ENCODE measurements at regions not wholly inside any gene's neighbourhood (a gene's known extent, or its start where the extent isn't known, plus 50 kb on each side); places are given as distances from the start of the nearest gene placed in this dataset.

DNA sequence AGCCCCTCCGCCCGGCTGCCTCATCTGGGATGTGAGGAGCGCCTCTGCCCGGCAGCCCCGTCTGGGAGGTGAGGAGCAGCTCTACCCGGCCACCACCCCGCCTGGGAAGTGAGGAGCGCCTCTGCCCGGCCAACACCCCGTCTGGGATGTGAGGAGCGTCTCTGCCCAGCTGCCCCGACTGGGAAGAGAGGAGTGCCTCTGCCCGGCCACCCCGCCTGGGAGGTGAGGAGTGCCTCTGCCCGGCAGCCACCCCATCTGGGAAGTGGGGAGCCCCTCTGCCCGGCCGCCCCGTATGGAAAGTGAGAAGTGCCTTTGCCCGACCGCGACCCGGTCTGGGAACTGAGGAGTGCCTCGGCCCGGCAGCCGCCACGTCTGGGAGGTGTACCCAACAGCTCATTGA lies 74.3 kb upstream of the TNIP3 start:
- Histone ChIP-seq H3K27me3 (ENCODE audit: control insufficient read depth in 1 of 2, insufficient read depth in 2 of 2, low read length in 2 of 2) (no peaks in the 10 kb centered on the region; a peak in 1 of 5 replicates), H3K36me3 (replicated peaks in 1 of 2; ENCODE audit: control insufficient read depth in 1 of 2, insufficient read depth in 2 of 2, low read length in 2 of 2) (no peaks in the 10 kb centered on the region), H3K27ac (ENCODE audit: extremely low read length, insufficient read depth, low read length) (no peak overlapping the region), H3K4me2 (ENCODE audit: low read depth, low read length) (no peak overlapping the region), H3K9ac (ENCODE audit: insufficient read depth, low read depth, low read length) (no peak overlapping the region), H2AFZ (ENCODE audit: low read length) (no peak overlapping the region), H3K79me2 (ENCODE audit: insufficient read depth, low read length) (no peaks in the 10 kb centered on the region), H3K9me3 (ENCODE audit: low read length) (no peaks in the 10 kb centered on the region), H3K4me1 (ENCODE audit: insufficient read depth, low read length) (no peaks in the 10 kb centered on the region), H4K20me1 (ENCODE audit: insufficient read depth, low read length) (no peaks in the 10 kb centered on the region), H3K4me3 (replicated peaks in 1 of 3; ENCODE audit: insufficient read depth in 1 of 3, low read depth in 2 of 3, low read length in 3 of 3) (no peak overlapping the region)
- WGBS (ENCODE audit: low lambda C conversion rate) = 60% methylated on average over 11 of the region's 26 CpGs
- no peak for DNase-seq (ENCODE audit: low spot score)
- intact Hi-C loops (cut with micrococcal nuclease; ENCODE audit: unreplicated experiment) (no loop called here), in situ Hi-C loops (cut with HindIII; ENCODE audit: extremely low pct_ligation_motif_present, low pct_unique_long_range_greater_than_20kb) (no loop called here)
- BruUV-seq (replicated peaks) = no TSS peak
- no peak for TF ChIP-seq MIXL1 (CRISPR knock-in tag; IDR thresholded peaks at IDR 0.05)
- TF ChIP-seq RFXAP (CRISPR knock-in tag; IDR thresholded peaks at IDR 0.05; ENCODE audit: borderline replicate concordance) = no peak
- 0 out of 2 replicates have a peak, but pooled peaks have one; percentile 6 for TF ChIP-seq GABPB1 (CRISPR knock-in tag; IDR thresholded peaks at IDR 0.05)
- no peak for FAIRE-seq
- ATAC-seq = no peak
- CTCF ChIA-PET (ENCODE audit: low intra/inter-chr PET ratio, low total read pairs) = no interaction called here
- POLR2A ChIA-PET = no interaction called here

GRCh38 chr4:121237069-121237399 lies 72.9 kb upstream of the TNIP3 start:
- FAIRE-seq (no peak), ATAC-seq (no peak), DNase-seq (ENCODE audit: low spot score) (no peak)
- Histone ChIP-seq H2AFZ (ENCODE audit: low read length) (no peak overlapping the region), H3K36me3 (replicated peaks in 1 of 2; ENCODE audit: control insufficient read depth in 1 of 2, insufficient read depth in 2 of 2, low read length in 2 of 2) (no peaks in the 10 kb centered on the region), H3K4me2 (ENCODE audit: low read depth, low read length) (no peak overlapping the region), H3K9ac (ENCODE audit: insufficient read depth, low read depth, low read length) (no peak overlapping the region), H3K9me3 (ENCODE audit: low read length) (no peaks in the 10 kb centered on the region), H3K4me3 (replicated peaks in 1 of 3; ENCODE audit: insufficient read depth in 1 of 3, low read depth in 2 of 3, low read length in 3 of 3) (no peak overlapping the region), H3K4me1 (ENCODE audit: insufficient read depth, low read length) (no peaks in the 10 kb centered on the region), H3K79me2 (ENCODE audit: insufficient read depth, low read length) (no peaks in the 10 kb centered on the region), H3K27me3 (ENCODE audit: control insufficient read depth in 1 of 2, insufficient read depth in 2 of 2, low read length in 2 of 2) (no peaks in the 10 kb centered on the region; a peak in 1 of 5 replicates), H3K27ac (ENCODE audit: extremely low read length, insufficient read depth, low read length) (no peak overlapping the region), H4K20me1 (ENCODE audit: insufficient read depth, low read length) (no peaks in the 10 kb centered on the region)
- intact Hi-C loops (cut with micrococcal nuclease; ENCODE audit: unreplicated experiment) = no loop called here
- no TSS peak for BruUV-seq (replicated peaks)
- TF ChIP-seq ZNF766 (CRISPR knock-in tag; IDR thresholded peaks at IDR 0.05; ENCODE audit: borderline replicate concordance) = no peak
- in situ Hi-C loops (cut with HindIII; ENCODE audit: extremely low pct_ligation_motif_present, low pct_unique_long_range_greater_than_20kb) = no loop called here
- ChIA-PET CTCF (ENCODE audit: low intra/inter-chr PET ratio, low total read pairs) (no interaction called here), POLR2A (no interaction called here)
- 7% methylated on average over 2 of the region's 2 CpGs for WGBS (ENCODE audit: low lambda C conversion rate)
